ENCODE measurements at regions not wholly inside any gene's neighbourhood (a gene's known extent, or its start where the extent isn't known, plus 50 kb on each side); places are given as distances from the start of the nearest gene placed in this dataset.
A peak's percentile ranks its signal among the peaks of the same experiment; 100 is the strongest.

DNA sequence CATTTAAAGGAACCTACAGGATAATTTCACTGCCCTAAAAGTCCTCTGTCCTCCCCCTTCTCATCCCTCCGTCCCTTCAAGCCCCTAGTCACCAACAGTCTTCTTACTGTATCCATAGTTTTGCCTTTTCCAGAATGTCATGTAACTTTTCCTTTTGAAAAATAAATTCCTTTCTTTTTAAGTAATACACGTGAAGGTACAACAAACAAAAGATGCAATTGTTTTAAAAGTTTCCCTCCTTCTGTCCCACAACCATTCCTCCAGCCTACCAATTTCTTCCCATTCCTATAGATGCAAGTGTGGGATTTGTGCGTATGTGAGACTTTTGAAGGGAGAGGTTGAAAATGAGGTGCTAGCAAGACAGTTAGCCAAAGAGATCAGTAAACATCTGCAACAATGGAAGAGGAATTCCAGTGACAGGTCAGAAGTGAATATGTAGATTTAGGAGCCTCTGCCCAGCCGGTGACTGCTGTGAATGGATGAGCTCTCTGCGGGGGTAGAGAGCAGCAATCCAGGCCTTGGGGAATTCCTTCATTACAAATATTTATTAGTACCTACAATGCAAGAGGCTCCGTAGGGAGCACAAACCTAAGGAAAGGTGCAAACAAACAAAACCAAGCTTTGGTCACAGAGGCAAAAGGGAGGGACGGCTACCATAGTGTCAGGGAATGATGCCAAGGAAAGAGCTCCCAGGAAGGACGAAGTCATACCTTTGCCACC, 243.6 kb downstream of the SKIDA1 start:
- Histone ChIP-seq H4K5ac (ENCODE audit: insufficient read length, low read depth, low read length) (peak overlapping the region; percentile 92), H3K27ac (ENCODE audit: low read depth, low read length) (peak overlapping the region; percentile 90), H2BK120ac (replicated peaks; ENCODE audit: low read depth, low read length) (peak overlapping the region; percentile 93), H3K36me3 (ENCODE audit: control insufficient read depth in 2 of 4, insufficient read depth in 4 of 4, low read length in 3 of 4) (no peaks in the 10 kb centered on the region), H4K8ac (ENCODE audit: extremely low read depth, insufficient read depth, low read length) (no peak overlapping the region), H3K9me3 (ENCODE audit: insufficient read depth in 2 of 2, low read depth in 1 of 2, low read length in 1 of 2) (no peaks in the 10 kb centered on the region), H3K18ac (ENCODE audit: extremely low read depth, low read length) (peak overlapping the region; percentile 96), H3K56ac (replicated peaks; ENCODE audit: insufficient read length, low read depth, low read length) (peak overlapping the region; percentile 7), H3K23ac (ENCODE audit: insufficient read length) (no peak overlapping the region), H2BK15ac (ENCODE audit: low read length) (no peak overlapping the region), H3K4me1 (replicated peaks in 1 of 4; ENCODE audit: control insufficient read depth in 3 of 4, insufficient read depth in 4 of 4, low read length in 3 of 4) (peaks cover 8 to 40% (median 32%) of the 10 kb centered on the region in 4 experiments; a peak in 6 of 7 replicates), H3K4me3 (ENCODE audit: extremely low read depth in 1 of 4, insufficient read depth in 2 of 4, low read depth in 3 of 4, low read length in 4 of 4) (peak overlapping the region in 2 of 4 experiments; percentile 7 to 37; a peak in 2 of 8 replicates), H3K9ac (replicated peaks in 1 of 4; ENCODE audit: extremely low read depth in 1 of 4, low read depth in 3 of 4, low read length in 3 of 4) (peak overlapping the region in 3 of 4 experiments; percentile 51 to 56 (median 55); a peak in 5 of 7 replicates), H2BK12ac (ENCODE audit: low read depth, low read length) (peak overlapping the region; percentile 94), H3K23me2 (ENCODE audit: low read depth, low read length) (no peaks in the 10 kb centered on the region), H2AK5ac (ENCODE audit: low read depth, low read length) (peak overlapping the region; percentile 99), H4K91ac (replicated peaks; ENCODE audit: insufficient read length, low read length) (peak overlapping the region; percentile 96), H3K27me3 (replicated peaks in 1 of 4; ENCODE audit: control insufficient read depth in 3 of 4, extremely low read depth in 1 of 4, insufficient read depth in 3 of 4, low read length in 3 of 4) (no peaks in the 10 kb centered on the region), H4K20me1 (replicated peaks in 1 of 2; ENCODE audit: control insufficient read depth in 1 of 2, insufficient read depth in 2 of 2, low read length in 2 of 2) (no peaks in the 10 kb centered on the region), H2BK20ac (ENCODE audit: low read length) (peak overlapping the region; percentile 91), H3K79me2 (ENCODE audit: control insufficient read depth in 1 of 2, insufficient read depth in 2 of 2, low read length in 2 of 2) (peaks cover 0 to 9% of the 10 kb centered on the region in 2 experiments; a peak in 2 of 4 replicates), H3K4ac (replicated peaks; ENCODE audit: insufficient read length, low read depth, low read length) (peak overlapping the region; percentile 54), H2AFZ (ENCODE audit: low read length) (no peak overlapping the region), H3K79me1 (ENCODE audit: low read depth, low read length) (no peaks in the 10 kb centered on the region; the same call in 1 of the 2 replicates), H3K14ac (ENCODE audit: insufficient read length) (no peak overlapping the region), H2BK5ac (ENCODE audit: low read depth, low read length) (peak overlapping the region; percentile 99), H3K4me2 (ENCODE audit: insufficient read depth in 1 of 2, low read depth in 2 of 2, low read length in 2 of 2) (peak overlapping the region; percentile 57 to 78)
- DNase-seq (ENCODE audit: low read depth in 1 of 2, low spot score in 2 of 2): peak; percentile 63 to 88
- CTCF ChIA-PET (ENCODE audit: partially characterized antibody): interaction anchor here (0.6 to 5.2 kb wide), 5 partner anchors 10 to 216 kb away, joined by 3 to 46 read pairs (median 4); no protein-coding TSS in a partner anchor
- WGBS, 2 experiments (ENCODE audit: extremely low coverage in 1 of 2, insufficient coverage in 1 of 2, insufficient read length in 1 of 2, insufficient replicate concordance in 2 of 2, low coverage in 1 of 2, low lambda C conversion rate in 2 of 2, missing lambda C conversion rate in 1 of 2): 2% methylated on average over 8 of the region's 8 CpGs; no CpG with 5 or more reads in 1 of the 2 experiments
- peak; percentile 99 for FAIRE-seq
- POLR2A ChIA-PET (ENCODE audit: partially characterized antibody): interaction anchor here (0.7 to 2.8 kb wide), 15 partner anchors 11 to 267 kb away, joined by 3 to 25 read pairs (median 4); partner anchors contain the start of gene SKIDA1
- TF ChIP-seq SP4 (IDR thresholded peaks at IDR 0.05; ENCODE audit: low read length) (no peak), JUN (IDR thresholded peaks at IDR 0.05; ENCODE audit: low read depth, low read length) (no peak), SIRT6 (IDR thresholded peaks at IDR 0.05; ENCODE audit: low read length) (no peak), SRF (IDR thresholded peaks at IDR 0.05; ENCODE audit: low read depth, low read length) (no peak), EP300 (IDR thresholded peaks at IDR 0.05; ENCODE audit: borderline replicate concordance in 1 of 2, low read depth in 2 of 2, low read length in 2 of 2) (peak in 1 of 2 experiments; percentile 97; a peak in 1 of 3 replicates), TCF12 (IDR thresholded peaks at IDR 0.05; ENCODE audit: low read depth, low read length) (peak; percentile 94), KDM1A (IDR thresholded peaks at IDR 0.05; ENCODE audit: borderline replicate concordance, low read length) (no peak), POLR2A (IDR thresholded peaks at IDR 0.05; ENCODE audit: control extremely low read depth in 1 of 2, low read depth in 2 of 2, low read length in 2 of 2) (peak in 1 of 2 experiments; percentile 28; a peak in 1 of 3 replicates), HDAC2 (IDR thresholded peaks at IDR 0.05; ENCODE audit: borderline replicate concordance in 1 of 2, low read depth in 2 of 2, low read length in 2 of 2) (peak; percentile 86 to 91; a peak in 2 of 4 replicates), CREB1 (IDR thresholded peaks at IDR 0.05) (peak; percentile 12; the same call in 1 of the 2 replicates), TEAD4 (IDR thresholded peaks at IDR 0.05; ENCODE audit: low read depth, low read length) (peak; percentile 95), SIX5 (IDR thresholded peaks at IDR 0.05; ENCODE audit: low read depth, low read length) (no peak), CTBP2 (IDR thresholded peaks at IDR 0.05; ENCODE audit: borderline replicate concordance, insufficient read depth, insufficient read length, low read length) (no peak)
